GM23248 (cell line): ENCODE measurements at regions not wholly inside any gene's neighbourhood (a gene's known extent, or its start where the extent isn't known, plus 50 kb on each side); places are given as distances from the start of the nearest gene placed in this dataset.

Experiments used
- EZH2 ChIP-seq: fragments of 200-600 bp; sonication (generic); IDR thresholded peaks from 2 replicates; pipeline ENCODE4 v1.6.1; 2018; ENCODE audit warnings: antibody characterized with exemption, mild to moderate bottlenecking; ENCODE audit not compliant: insufficient read depth, poor library complexity, severe bottlenecking
- EZH2phosphoT487 ChIP-seq: fragments of 200-600 bp; sonication (generic); IDR thresholded peaks from 2 replicates; pipeline ENCODE4 v1.6.1; 2018; ENCODE audit warnings: antibody characterized with exemption, moderate library complexity, mild to moderate bottlenecking, low read depth; ENCODE audit not compliant: insufficient read depth

GRCh38 chr7:40987571-40987970 is 715.3 kb downstream of the INHBA start:
- TF ChIP-seq EZH2 (no peak), EZH2phosphoT487 (no peak)
